TTC549 (cell line): ENCODE measurements at regions not wholly inside any gene's neighbourhood (a gene's known extent, or its start where the extent isn't known, plus 50 kb on each side); places are given as distances from the start of the nearest gene placed in this dataset.

ENCODE experiments used
- FAIRE-seq: peaks from 2 replicates; lab custom pipeline; 2012; peaks lifted over from hg19 to GRCh38; lab: Jason Lieb, UNC

DNA sequence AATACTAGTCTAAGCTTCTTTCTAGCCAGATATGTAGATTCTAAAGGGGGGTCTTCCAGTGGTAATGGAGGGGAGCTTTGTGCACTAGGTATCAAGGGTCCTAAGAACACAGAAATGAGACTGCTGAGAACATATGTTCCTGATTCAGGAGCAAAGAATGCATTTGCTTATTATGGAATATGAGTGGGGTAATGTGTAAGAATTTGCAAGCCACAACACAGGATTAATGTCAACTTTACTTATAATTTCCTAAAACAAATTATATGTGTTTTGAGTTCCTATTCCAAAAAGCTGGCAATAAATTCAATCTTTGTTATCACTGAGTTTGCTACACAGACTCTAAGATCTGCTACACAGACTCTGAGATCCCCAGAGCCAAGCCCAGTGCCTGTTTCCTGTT, 357.0 kb upstream of the PTBP2 start:
- FAIRE-seq = no peak

DNA sequence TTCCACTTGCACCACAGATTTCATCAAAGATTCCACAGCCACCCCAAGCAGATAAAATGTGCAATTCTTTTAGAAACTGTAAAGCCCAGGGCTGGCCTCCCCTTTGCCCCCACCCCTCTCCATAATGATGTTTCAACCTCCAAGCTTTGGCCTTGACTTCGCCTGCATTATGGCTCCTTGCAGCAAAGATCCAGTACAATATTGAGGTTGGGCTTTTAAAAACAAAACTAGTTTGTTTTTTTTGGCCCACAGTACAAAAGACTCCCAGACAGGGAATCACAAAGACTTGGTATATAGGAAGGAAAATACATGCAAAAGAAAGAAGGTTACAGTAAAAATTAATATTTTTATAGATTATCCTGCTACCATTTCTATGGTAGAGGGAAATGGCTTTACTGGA, 356.5 kb upstream of the PTBP2 start:
- no peak for FAIRE-seq

DNA sequence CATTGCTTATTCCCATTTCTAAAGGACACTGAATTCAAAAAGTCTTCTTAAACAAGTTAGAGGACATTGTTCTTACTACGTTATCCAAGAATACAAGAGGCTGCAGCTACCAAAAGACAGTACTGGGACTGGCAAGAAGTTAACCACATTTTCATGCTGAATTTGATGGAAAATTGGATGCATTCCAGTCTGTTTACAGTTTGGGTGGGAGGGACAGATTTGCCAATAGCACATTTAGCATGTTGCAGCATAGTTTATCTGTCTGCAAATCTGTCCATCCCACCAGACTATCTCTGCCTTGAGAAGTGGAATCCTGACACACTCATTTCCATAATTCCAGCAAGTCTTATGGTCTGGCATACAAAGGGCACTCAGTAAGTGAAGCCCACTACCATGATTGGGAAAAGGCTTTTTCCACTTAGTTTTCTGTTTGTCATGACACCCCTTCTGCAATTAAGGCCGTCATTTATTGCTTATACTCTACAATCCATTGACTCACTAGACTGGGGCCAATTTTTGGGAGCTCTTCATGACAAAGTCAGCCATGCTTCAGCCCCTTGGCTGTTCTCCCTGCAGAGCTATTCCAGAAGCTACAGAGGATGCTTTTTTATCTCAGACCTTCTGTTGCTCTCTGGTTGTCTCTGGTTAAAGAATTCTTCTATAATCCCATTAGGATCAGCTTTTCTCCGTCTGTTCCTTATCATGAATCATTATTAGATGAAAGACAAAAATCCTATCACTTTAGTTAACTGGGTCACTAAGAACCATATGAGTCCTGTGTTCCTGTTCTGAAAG, 355.8 kb upstream of the PTBP2 start:
- FAIRE-seq = no peak

DNA sequence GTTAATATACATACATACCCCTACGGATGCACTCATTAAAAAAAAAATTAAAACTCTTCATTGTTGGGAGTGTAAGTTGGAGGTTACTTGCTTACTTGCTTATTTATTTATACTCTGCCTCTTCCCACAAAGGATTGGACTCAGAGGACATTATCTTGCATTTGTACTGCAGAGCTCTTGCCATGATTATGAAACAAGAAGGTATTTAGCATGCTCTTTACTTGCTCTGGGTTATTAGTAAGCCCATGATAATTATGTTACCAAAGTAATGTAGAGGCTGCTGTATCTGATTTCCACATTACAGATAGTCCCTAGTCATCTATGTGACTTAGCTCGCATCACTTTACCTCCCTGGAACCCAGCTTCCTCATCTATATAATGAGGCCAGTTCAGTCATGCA, 355.1 kb upstream of the PTBP2 start:
- FAIRE-seq = no peak

DNA sequence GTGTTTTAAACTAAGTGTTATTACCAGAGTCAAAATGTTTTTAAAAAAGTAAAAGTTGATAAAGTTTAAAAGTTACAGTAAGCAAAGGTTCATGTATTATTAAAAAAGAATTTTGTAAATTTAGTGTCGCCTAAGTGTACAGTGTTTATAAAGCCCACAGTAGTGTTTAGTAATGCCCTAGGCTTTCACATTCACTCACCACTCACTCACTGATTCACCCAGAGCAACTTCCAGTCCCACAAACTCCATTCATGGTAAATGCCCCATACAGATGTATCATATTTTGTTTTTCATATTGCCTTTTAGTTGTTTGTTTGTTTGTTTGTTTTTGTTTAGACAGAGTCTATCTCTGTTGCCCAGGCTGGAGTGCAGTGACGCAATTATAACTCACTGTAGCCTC, 353.8 kb upstream of the PTBP2 start:
- FAIRE-seq = no peak

DNA sequence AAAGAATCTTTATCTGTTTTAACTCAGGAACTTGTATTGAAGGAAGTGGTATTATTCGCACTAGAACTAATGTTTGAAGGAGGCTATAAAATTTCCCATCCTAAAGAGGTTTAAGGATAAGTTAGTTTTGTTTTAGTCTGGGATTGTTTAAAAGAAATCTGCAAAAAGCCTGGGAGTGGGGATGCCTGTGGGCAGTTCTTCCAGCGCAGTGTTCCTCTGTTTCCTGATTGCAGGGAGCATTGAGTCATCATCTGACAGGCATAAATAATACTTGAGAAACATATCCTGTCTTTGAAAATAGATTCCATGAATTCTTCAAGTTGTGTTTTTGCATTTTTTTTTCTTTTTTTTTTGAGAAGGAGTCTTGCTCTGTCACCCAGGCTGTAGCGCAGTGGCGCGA, 350.8 kb upstream of the PTBP2 start:
- no peak for FAIRE-seq

DNA sequence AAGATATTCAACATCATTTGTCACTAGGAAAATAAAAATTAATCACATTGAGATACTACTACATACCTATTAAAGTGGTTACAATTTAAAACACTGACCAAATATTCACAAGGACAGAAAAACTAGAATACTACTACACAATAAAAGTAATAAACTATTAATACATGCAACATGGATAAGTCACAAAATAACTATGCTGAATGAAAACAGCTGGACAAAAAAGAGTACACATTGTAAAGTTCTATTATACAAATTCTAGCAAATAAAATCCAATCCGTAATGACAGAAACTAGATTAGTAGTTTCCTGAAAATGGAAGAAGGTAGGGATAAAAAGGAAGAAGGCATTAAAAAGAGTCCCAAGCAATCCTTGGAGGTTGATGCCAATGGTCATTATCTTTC, 348.7 kb upstream of the PTBP2 start:
- no peak for FAIRE-seq

DNA sequence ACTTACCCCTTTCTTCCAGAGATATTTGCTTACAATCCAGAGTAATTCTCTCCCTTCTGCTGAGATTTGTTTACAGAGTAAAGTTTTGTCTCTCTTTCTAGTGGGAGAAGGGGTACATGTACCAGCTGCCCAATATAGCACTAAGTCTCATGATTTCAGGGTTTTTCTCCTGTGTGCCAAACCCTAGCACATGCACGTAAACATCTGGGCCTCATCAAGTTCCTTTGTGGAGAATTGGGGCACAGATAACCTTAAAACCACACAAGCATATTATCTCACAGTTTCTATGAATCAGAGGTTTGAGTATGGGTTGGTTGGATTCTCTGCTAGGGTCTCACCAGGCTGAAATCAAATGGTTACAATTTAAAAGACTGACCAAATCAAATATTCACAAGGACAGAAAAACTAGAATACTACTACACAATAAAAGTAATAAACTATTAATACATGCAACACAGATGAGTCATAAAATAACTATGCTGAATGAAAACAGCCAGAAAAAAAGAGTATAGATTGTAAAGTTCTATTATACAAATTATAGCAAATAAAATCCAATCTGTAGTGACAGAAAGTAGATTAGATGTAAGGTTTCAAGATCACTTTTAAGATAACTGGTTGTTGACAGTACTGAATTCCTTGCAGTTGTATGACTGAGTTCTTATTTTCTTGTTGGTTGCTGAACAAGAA, 347.4 kb upstream of the PTBP2 start:
- FAIRE-seq = no peak

DNA sequence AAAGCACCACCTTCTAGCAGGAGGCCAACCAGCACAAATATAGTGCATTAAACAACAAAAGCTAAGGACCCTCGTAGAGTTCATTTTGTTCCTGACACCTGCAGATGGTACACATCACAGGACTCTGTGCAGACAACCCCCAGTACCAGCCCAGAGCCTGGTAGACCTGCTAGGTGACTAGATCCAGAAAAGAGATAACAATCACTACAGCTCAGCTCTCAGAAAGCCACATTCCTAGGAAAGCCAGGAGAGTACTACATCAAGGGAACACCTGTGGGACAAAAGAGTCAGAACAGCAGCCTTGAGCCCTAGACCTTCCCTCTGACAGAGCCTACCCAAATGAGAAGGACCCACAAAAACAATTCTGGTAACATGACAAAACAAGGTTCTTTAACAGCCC, 344.7 kb upstream of the PTBP2 start:
- FAIRE-seq = no peak

DNA sequence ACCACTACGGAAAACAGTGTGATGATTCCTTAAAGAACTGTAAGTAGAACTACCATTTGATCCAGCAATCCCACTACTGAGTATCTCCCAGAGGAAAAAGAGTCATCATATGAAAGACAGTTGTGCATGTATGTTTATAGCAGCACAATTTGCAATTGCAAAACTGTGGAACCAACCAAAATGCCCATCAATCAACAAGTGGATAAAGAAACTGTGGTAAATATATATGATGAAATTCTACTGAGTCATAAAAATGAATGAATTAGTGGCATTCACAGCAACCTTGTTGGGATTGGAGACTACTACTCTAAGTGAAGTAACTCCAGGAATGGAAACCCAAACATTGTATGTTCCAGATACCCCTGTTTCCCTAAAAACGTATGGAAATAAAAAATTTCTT, 337.0 kb upstream of the PTBP2 start:
- no peak for FAIRE-seq

DNA sequence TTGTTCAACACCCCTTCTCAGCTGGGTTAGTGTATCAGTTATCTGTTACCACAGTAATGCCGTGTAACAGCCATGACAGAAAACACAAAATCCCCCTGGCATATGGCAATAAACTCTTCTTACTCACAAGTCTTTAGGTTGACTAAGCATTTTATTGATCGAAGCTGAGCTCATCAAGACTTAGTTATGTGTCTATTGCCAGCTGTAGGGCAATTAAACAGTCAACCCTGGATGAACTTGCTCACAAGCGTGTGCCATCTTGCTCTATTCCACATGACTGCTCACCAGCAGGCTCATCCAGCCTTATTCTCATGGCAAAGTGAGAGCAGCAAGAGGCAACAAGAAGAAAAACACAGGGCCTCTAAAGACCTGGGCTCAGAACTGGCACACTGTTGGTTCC, 333.8 kb upstream of the PTBP2 start:
- FAIRE-seq = no peak

DNA sequence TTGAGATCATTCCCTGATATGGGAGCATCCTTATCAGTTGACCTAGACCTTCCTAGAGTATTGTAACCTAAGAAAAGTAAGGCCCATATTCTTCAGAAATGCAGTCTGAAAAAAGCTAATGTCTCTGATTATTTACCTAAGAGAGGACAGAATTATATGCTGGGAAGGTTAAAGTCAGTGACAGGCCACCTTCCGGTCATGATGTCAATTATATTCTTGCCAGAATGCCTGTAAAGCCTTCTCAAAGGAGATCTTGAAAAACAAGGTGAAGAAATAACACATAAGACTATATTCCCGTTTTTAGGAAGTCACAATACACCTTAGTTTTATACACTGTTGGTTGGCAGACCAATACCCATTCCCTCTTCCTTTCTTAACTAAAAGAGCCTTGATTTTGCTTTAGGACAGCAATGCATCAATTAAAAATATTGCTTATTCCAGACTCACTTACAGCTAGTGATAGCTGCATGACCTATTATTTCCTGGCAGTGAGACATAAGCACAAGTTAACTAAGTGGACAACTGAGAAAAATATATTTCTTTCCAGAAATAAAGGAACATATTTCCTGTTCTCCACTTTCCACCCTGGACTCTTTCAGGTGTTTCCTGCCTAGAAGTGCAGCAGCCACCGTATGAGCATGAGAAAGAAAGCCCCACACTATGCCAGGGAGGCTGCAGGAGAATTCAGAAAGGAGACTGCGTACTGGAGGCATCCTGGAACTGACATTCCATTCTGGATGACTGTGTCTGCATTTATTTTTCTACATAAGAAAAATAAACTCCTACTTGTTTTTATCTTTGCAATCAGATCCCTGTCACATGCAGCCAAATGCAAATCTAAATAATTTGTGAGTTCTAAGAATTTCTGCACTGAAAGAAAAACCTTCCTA, 332.9 kb upstream of the PTBP2 start:
- FAIRE-seq = no peak

DNA sequence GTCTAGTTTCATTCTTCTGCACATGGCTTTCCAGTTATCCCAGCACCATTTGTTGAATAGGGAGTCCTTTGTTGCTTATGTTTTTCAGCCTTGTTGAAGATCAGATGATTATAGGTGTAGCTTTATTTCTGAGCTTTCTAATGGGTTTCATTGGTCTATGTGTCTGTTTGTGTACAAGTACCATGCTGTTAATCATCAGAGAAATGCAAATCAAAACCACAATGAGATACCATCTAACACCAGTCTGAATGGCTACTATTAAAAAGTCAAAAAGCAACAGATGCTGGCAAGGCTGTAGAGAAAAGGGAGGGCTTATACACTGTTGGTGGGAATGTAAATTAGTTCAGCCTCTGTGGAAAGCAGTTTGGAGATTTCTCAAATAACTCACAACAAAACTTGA, 321.5 kb upstream of the PTBP2 start:
- no peak for FAIRE-seq

DNA sequence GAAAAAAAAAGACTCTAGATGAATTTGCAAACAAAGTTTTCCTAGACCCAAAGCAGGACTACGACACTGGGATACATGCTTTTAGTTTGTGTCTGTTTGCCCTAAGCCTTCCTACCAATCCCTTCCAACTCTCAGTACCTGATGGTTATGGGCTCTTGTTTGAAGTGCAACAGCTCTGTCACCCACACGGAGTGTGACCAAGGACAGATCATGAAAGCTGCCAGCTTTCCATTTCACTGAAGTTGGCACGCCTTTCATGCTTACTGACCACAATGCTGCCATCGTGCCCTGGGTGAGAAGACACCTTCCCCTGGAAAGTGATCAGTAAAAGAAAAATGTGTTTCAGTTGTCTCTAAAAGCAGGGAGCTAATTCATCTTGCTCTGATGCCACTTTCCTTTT, 312.5 kb upstream of the PTBP2 start:
- FAIRE-seq = no peak

DNA sequence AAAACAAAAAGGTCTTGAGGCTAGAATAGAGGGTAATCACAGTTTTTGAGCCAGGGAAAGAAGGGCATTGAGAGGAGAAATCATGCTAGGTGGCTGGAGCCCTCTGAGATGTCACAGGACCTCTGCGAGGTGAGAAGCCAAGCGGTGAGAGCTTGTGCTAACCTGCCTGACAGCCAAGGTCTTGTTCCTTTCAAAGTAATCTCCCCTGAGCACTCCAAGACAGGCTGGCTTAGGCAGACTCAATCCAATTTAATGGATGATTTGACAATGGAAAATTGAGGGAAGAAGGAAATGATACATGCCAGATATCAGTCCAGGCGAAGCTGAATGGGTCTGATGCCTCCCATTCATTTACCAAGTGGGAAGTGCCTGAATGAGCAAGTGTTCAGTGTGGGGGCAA, 311.9 kb upstream of the PTBP2 start:
- FAIRE-seq = no peak

DNA sequence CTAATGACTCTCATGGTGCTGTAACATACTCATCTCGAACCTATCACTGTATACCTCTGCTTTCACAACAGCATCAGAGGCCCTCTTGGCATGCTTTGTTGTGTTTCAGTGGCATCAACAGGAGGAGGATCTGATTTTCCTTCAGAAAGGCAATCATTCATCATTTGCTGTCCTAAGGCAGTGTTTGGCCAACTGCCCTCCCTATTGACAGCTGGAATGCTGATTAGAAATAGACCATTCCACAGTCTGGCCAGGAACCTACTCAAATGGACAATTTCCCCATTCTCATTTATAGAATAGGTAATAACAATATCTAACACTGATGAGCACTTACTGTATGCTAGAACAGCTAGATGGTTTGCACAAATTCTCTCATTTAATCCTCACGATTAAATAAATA, 310.6 kb upstream of the PTBP2 start:
- FAIRE-seq = no peak

DNA sequence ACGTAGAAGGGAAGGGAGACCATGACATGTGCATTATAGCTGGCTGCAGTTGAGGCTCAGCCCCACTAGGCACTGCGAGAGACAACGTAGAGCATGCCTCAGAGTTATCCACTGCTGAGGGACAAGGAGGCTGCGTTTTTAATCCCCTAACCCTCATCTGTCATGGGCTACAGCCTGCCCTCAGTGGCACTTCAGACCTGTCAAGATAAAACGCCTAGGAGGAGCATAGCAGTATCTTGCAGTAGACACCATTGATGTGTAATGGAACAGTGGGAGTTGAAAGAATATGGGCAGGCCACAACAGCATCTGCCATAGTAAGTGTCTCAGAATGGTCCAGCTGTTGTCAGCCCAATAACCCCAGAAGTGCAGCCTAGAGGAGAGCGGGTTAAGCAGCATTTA, 307.0 kb upstream of the PTBP2 start:
- FAIRE-seq = no peak

DNA sequence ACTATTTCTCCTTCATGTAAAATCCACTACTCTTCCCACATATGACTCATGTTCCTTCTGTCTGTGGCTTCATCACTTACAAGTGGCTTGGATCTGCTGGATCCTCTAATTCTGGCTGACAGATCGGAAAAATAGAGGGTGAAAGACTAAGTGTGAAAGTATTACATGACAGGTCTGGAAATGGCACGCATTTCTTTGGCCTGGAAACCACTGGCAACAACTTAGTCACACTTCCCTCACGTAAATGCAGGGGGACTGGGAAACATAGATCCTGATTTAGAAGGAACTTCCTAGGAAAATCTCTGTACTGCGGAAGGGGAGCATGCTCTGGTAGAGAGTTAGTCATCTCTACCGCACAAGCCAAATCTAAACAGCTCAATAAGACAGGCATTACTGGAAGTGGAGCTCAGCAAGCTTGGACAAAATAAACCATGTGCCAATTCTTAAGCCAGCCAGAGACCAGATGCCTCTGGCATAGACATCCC, 305.4 kb upstream of the PTBP2 start:
- FAIRE-seq = no peak

DNA sequence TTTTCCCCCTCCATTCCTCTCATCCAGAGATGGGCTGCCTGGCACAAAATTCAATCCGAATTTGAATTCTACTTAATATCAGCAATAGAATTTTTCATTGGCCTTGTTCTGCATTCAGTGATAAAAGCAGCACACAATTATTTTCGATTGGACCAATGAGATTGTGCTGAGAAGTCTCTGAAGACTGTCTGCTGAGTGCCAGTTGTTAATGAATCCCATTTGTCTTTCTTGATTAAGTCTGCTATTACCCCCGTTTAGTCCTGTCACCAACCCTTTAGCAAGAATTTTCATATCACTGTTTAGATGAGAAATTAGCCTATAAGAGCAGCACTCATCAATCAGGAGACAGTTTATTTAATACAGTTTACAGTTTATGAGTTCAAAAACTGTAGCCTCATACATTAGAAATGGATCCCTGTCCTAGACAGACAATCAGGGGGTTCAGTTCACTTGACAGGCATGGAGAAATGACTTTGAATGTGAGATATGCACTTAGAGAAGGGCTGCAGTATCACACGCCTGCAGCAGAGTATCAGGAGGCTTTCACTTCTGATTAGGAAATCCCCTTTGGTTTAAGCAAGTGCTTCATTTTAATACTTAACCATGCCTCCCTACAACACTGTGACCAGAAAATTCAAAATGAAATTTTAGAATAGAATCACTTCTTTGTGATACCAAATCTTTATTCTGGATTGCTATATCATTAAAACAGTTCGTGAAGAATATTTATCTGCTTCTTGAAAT, 304.7 kb upstream of the PTBP2 start:
- no peak for FAIRE-seq

DNA sequence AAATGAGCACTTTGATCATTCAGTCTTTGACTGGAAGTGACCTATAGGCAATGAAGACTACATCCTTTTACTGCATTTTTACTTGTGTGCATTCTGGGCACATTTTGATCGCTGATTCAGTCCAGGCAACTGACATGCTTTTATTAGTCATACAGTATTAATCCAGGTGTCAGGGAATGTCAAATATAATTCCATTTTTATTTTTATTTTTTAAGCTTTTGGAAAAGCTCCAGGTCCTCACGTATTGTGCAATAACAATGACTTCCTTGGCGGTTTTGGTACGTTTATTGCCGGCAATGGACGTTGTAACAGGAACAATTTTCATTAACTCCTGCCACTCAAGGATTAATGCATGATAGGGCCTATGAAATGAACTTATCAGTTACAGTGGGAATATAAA, 302.6 kb upstream of the PTBP2 start:
- no peak for FAIRE-seq

DNA sequence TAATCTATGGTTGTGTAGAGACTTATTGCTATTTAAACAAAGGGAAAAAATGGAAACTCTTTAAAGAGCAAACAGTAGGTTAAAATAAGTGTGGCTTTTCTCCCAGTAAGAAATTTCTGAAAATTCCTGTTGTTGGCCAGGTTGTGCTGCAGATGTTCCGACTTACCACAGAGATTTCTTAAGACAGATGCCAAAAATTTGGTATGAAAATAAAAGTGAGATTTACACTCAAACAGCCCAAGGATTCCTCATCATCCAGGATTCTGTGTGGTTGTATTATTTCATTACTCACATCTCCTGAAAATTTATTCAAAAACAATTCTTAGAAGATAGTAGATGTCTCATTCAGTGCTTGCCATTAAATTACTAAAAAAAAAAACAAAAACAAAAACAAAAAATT, 296.7 kb upstream of the PTBP2 start:
- no peak for FAIRE-seq

DNA sequence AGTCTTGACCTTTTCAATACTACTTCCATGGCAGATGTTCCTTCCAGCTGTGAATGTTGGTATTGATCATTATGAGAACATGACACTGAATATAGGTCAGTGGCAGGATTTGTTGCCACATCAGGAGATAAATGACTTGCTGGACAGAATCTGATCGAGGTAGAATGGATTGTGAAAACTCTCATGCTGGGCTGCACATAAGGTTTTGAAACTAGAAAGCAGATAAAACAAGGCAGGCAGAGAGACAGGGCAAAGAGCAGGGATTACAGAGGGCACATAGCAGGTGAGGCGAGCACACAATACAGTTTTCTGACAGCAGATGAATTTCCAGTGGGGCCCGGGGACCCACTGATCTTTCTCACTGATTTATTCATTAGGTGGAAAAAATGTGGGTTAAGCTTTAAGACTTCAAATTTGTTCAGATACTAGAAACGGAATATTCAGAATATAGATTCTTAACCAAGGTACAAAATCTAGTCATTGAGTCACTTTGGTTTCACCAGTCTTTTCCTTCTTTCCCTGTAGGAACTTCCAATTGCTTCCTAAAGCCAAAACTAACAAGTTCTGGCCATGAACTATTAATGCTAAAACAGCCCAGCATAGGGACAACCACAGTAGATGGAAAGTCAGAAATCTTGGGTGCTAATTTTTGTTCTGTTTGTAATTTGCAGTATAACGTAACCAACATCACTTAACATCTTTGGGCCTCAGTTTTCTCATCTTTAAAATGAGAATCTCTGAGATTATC, 296.0 kb upstream of the PTBP2 start:
- no peak for FAIRE-seq
